Stimulated activated naive CD8-positive, alpha-beta T cell treated with anti-CD3 and anti-CD28 coated beads, Interleukin-15, Interleukin-2, amounts not matched to agents 100 U/mL and 50 U/mL, for 24 hours (primary cell): ENCODE measurements at regions not wholly inside any gene's neighbourhood (a gene's known extent, or its start where the extent isn't known, plus 50 kb on each side); places are given as distances from the start of the nearest gene placed in this dataset.
"Not testable (repeated sequence)": the region's sequence is repeated elsewhere in the genome, so short reads cannot be mapped to it uniquely, and the experiment has no call there.

Experiments used
- ATAC-seq: fragments of 150-1000 bp; cut with Tn5 transposase; one replicate; pipeline ENCODE4 v1.10.0; 2021
- DNase-seq: peaks from one replicate; pipeline ENCODE4 v3.0.0; 2021

DNA sequence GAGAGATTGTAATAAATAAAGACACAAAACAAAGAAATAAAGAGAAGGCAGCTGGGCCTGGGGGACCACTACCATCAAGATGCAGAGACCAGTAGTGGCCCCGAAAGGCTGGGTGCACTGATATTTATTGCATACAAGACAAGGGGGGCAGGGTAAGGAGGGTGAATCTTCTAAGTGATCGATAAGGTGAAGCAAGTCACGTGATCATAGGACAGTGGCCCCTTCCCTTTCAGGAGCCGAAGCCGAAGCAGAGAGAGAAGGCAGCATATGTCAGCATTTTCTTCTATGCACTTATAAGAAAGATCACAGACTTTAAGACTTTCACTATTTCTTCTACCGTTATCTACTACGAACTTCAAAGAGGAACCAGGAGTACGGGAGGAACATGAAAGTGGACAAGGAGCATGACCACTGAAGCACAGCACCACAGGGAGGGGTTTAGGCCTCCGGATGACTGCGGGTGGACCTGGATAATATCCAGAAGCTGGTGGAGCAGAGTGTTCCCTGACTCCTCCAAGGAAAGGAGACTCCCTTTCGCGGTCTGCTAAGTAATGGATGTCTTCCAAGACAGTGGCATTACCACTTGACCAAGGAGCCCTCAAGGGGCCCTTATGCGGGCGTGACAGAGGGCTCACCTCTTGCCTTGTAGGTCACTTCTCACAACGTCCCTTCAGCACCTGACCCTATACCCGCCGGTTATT lies 126.4 kb downstream of the RBM46 start:
- ATAC-seq, DNase-seq: not testable (repeated sequence)

DNA sequence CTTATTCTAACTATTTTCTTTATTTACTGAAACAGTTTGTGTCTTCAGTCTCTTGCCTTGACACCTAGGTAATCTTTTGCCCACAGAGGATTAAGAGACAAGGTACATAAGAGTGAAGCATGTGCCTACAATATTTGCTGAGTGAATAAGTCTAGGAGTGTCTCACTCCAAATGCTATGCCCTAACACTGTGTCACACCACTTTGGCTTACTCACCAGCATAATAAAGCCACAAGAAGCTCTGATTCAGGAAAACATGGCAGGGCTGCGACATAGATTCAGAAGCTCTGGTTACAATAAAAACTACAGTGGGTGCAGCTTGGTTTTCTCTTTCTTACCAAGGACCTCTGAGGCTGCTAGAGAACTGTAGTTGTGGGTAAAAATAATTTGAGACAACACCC lies 127.1 kb downstream of the RBM46 start:
- DNase-seq = no peak
- ATAC-seq = no peak

DNA sequence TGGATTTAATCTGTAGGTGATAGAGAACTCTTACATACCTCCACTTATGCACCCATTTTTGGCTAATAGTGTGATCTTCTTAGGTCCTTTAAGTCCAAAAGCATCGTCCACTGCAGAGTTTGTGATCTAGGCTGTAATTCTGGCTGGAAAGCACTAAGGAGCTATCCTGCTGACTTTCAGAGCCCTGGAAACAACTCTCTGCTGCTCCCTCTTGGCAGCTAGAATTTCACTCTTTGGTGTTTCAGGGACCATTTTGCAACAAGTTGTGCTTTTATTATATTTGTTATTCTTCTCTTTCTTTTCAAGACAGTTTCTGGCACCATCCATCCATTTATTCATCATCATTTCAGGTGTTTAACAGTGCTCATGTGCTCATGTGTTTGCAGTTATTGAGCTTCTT lies 130.0 kb downstream of the RBM46 start:
- ATAC-seq = no peak
- no peak for DNase-seq

DNA sequence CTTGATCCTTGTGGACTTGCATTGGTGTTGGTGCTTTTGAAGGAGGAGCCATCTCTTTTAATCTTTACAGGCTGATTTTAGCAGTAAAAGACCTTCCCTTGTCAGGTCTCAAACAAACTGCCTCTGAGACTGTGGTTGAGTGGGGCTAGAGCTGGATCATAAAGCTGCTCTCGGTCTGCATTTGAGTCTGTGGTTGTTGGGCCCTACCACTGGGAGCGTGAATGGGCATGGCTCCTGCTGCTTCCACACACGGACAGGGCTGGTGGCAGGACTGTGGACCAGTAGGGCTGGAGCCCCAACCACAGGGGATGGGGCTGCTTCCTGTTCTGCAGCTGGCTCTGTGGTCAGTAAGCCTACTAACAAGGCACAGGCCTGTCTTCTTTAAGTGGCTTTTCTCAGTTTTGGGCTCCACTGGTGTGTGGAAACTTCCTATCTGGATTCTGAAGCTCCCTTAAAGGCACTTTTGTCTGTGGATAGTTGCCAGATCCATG lies 130.6 kb downstream of the RBM46 start:
- DNase-seq = no peak
- ATAC-seq = no peak

DNA sequence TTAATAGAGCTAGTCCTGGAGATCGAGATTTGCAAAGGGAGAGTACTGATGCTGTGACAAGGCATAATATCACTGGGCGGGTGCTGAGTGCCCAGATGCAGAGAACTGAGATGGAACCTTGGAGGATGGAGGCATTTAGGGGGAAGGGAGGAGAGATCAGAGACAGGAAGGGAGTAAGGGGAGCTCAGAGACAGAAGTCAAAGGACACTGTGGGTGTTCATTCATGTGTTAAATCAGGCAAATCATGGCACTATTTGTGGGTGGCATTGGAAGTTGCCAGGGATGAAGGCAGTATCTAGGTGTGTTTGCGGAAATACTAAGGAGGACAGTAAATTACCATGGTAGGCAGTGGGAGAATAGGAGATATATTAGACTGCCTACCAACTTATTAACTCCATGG lies 135.0 kb downstream of the RBM46 start:
- ATAC-seq (no peak), DNase-seq (no peak)

DNA sequence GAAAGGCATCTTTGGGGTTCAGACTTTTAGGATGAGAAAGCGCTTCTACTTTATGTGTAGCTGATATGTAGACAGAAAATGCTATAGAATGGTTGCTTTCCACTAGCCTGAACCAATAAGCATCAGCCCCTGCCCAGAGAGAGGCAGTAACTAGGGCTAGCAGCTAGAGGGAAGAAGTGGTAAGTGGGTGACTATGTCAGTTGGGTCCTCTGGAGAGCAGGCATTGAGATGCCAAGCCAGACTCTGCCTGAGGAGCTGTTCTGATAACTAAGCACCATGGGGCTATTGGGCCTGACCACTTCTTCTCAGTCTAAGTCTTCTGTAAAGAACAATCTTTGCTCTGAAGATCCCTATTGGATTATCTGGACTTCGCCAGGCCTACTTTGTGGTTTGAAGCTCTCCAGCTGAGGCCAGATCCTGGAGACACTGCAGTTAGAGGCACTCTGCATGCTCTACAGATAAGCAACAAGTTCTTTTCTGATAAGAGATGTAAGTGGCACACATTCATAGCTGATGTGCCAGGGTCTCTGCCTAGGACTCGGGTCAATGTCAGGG lies 146.1 kb downstream of the RBM46 start:
- DNase-seq (no peak), ATAC-seq (no peak)

DNA sequence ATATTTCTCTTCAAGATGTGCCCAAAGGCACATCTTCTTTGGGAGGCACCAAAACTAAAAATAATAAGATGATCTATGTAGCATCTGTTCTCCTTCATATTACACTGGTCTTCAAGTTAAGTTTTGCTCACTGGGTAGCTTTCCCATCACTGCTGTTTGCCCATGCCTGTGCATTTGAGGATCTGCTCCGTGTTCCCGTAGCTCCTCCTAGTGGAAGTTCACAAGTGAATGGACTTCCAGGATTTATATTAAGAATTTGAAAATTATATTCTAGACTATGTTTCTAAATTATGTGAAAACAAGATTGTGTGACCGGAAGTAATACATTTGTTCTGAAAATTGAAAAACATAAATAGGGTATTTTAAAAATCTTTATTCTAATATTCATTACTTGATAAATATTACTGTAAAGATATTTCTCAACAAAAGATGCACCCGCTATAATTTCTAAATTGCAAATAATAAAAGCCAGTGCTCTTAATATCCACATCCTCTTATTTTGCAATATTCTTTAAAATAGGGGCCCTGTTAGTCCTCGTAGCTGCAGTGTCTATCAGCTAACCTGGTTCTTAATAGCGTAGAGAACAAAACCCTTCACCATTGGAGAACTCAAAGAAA lies 147.7 kb downstream of the RBM46 start:
- DNase-seq (no peak), ATAC-seq (no peak)

DNA sequence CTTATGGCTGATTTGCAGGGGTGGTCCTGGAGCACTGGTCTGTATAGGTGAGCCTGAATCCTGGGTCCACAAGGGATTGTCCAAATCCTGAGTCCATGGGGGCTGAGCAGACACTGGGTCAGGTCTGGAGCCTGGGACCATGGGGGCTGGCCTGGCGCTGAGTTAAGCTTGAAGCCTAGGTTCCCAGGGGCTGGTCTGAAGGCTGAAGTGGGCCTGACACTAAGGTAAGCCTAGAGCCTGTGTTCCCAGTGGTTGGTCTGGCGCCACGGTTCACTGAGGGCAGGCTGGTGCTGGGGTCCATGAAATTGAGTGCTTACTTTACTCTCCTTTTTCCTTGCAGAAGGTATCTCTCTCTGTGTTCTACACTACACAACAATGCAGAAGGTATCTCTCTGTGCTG lies 155.8 kb downstream of the RBM46 start:
- DNase-seq = no peak
- ATAC-seq = no peak

DNA sequence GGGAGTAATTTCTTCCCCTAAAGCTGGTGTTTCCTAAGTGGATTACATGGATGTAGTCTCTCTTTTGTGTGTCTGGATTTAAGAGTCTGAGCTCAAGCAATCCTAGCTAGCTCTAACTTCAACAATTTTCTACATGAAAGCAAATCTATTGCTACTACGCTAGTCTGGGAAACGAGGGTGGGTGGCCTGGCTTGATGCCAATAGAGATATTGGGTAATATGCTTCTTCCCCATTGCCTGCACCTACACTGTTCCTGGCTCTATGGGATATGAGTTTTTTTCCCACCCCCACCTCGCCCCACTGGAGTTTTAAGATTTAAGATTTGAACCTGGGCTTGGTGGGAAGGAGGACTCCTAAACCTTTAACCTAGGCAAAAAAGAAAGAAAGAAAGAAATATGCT lies 158.8 kb downstream of the RBM46 start:
- ATAC-seq (no peak), DNase-seq (no peak)

DNA sequence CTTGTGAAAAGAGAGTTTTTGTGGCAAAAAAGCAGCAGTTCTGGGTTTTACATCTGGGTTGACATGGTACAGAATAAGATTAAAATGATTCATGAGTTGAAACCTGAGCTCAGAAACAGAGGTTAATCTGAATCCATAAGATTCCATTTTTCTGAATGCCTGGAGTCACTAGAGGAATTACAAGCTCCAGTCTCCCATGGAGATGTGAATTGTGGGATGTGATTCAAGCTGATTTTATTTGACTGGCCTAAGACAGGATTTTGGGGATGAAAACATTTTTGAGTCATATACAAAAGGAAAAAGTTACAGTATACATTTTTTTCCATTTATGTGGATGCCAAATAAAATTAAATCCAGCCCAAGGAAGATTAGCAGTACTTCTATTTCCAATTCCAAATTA lies 161.1 kb downstream of the RBM46 start:
- DNase-seq = no peak
- ATAC-seq = no peak

DNA sequence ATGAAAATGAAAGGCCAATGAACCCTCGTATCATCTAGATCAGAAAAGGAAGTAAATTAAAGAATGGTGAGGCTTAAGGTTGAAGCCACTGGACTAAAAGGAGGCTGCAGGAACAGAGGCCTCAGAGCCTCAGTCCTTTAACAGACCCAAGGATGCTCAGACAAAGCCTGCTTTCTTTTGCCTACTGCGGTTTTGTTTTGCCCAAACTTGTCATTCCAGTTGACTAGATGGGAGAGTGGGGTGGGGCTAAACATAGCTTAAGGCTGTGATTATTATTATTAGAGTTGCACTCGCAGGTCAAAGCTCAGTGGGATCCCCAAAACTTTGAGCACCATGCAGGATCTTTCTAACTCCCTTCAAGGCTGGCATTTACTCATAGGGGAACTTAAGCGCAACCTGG lies 163.9 kb downstream of the RBM46 start:
- ATAC-seq (no peak), DNase-seq (no peak)

DNA sequence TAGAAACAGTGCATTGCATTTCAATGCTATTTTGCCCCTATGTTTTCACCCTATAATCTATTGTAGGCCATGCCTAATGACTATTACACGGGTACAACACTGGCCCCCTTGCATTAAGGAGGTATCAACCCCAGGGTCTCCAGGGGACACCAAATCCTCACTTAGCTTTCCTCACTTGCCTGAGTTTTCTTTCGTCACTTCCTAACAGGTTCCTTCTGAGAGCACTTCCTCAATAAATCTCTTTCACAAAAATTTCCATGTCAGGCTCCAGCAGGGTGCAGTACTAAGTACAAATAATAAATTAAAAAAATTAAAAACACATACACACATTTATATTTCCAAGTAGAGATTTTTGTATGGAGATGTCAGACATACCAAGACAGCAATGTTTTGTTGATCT lies 165.0 kb downstream of the RBM46 start:
- no peak for DNase-seq
- no peak for ATAC-seq

DNA sequence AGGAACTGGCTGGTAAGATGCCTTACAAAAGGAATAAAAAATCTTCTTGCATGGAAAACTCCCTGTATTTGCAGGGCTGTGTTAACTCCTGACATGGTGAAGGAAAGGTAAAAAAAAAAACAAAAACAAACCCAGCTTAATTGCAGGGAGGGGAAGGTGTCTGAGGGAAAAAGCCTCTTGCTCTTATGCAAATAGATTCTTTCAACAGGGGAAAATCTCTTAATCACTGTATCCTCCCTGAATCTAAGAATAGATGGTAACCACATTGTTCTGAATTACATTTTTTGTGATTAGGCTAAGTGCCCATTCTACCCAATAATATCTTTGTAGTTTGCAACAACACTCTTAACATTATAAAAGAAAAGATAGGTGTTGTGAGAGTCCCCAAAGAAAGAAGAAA lies 172.6 kb downstream of the RBM46 start:
- DNase-seq (no peak), ATAC-seq (no peak)

DNA sequence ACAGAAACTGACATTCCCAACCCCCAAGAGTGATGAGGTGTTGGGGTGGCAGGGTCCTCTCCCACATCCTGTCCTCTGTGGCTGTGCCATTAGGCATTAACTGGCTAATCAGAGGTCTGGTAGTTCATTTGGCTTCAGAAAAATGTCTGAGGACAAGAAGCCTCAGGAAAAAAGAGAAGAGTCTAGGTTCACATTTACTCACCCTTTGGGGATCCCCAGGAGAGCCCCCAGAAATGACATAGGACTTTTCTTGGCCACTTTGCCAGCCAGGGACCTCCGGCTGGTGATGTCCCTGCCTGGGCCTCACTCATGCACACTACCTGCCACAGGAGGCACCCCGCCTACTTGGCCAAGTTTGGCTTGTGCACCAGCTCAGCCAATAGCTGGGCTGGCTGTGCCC lies 173.0 kb downstream of the RBM46 start:
- ATAC-seq (no peak), DNase-seq (no peak)

DNA sequence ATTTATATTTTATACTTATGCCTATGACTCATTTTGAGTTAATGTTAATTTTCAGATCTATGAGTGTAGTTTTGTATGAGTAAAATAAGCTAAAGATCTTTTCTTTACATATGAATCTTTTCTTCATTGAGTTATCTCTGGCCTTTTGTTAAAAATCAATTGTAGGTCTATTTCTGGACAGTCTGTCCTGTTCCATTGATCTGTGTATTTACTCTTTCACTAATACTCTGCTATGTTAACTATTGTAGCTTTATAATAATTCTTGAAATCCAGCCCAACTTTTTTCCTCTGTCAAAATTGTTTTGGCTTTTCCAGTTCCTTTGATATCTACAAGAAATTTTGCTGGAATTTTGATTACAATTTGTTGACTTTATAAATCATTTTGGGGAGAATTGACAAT lies 177.0 kb downstream of the RBM46 start:
- ATAC-seq (no peak), DNase-seq (no peak)

DNA sequence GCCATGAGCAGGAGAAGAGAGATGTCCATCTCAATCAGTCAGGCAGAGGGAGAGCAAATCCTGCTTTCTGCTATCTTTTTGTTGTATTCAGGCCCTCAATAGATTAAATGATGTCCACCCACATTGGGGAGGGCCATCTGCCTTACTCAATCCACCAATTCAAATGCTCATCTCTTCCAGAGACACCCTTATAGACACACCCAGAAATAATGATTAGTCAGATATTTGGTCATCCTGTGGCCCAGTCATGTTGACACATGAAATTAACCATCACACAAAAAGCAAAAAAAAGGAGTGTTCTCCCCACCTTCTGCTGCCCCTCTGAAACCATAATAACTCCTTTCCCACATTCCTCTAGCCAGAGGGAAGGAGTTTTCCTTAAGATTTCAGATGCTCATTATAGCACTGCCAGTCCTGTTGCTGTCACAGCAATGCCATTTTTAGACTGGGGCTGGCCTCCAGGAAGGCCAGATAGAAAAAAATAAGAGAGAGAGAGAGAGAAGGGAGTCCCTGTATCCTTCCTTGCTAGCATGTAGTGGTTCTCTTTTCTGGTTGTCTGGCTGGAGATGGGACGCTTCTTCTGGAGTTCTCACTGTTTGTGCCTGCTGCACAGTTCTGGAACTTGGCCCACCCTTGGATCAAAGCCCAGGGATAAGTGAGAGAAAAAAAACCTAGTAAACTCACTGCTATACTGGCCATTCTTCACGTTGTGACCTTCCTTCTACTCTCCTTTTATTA lies 177.7 kb downstream of the RBM46 start:
- ATAC-seq = no peak
- no peak for DNase-seq

DNA sequence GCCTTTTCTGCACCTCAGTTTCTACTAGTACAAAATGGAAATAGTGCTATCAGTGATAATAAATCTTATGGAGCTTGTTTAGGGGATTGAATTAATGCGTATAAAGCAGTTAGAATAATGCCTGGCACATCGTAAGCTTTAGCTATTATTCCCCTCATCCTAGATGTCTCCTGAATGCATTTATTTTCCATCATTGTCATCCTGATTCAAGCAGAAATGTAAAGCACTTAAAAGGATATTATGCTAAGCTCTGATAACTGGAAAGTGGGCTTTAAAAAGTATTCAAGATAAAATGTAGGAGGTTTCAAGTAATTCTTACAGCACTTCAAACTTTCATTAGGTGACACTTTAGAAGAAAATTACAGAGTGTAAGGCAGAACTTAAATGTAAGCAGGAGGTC lies 178.7 kb downstream of the RBM46 start:
- no peak for DNase-seq
- ATAC-seq = no peak

DNA sequence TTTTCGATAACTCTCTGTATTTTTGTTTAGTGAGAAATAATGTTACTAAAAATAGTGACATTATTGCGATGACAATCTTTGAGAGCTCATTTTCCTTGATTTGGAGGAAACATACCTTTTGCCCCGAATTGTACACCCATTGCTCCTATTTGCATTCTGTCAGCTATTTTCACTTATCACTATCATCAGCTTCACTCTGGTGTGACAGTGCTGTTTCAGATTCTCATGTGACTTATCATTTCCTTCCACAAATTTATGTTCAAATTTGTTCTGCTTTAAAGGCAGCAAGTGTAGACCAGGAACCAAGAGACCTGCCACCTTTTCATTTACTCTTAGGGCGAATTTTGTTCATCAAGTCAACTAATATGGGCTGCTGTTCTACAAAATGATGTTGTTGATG lies 179.4 kb downstream of the RBM46 start:
- DNase-seq (no peak), ATAC-seq (no peak)

DNA sequence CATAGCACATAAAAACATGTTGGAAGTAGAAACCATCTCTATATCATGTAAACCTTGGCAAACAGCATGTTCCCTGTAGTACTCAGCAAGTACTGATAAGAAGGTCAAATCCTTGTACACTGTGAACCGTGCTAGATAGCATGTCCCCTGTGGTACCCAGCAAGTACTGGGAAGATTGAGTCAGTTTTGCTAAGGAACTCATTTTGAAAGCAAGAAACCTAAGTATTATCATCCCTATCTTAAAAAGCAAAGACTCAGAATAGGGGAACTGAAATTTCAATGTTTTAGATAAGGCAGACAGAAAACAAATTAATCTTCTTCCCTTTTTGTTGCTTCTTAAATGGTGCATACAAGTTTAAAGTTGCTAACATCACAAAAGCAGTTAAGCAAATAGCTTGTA lies 180.2 kb downstream of the RBM46 start:
- ATAC-seq = no peak
- no peak for DNase-seq

DNA sequence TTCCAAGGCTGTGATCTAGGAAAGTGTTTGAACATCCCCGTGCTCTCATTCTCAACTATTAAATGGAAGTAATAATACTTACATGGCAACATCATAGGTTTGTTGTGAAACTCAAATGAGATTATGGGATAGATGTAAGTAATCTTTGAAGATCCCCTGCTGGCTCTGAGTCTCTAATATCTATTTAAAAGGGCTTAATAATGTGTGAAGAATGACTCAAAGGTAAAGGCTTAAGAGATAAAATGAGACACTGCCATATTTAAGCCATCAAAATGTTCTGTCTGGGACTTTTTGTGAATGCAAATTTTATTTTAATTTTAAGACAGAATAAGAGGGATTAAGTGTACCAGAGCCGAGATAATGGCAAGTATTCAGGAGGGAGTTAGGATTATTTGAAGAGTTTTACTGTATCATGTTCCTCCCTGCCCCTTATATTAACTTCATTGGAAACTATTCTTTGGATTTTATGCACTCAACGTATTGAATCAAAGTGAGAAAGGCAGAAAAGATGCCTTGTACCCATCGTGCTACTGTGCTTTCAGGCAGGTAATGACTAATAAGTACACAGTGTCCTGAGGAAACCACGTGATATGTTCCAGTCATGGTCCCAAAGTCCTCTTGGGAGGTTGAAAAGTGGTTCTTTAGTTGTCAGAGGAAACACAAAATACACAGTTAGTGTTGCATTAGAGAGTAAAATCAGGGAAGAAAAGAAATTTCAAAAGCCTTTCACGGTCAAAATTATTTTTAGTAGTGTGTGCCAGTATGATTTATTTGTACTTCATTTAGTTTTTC lies 192.4 kb downstream of the RBM46 start:
- DNase-seq (no peak), ATAC-seq (no peak)

DNA sequence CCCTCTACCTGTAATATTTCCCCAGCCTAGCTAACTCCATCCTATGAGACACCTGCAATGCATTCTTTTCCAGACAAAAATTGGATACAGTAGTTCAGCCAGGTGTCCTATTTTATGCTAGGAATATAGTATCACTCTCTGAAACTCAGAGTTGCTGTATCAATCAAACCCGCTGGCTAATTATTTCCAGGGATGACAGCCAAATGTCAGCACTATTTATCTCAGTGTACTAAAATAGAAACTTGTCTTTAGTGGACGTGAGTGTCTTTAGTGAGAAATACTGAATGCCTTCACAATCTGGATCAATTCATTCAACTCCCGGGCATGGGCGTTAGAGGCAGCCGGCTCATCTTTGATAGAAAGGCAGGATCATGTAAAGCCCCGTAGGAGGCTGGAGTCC lies 196.2 kb downstream of the RBM46 start:
- no peak for DNase-seq
- no peak for ATAC-seq
